PC-3 (cell line): ENCODE measurements at regions not wholly inside any gene's neighbourhood (a gene's known extent, or its start where the extent isn't known, plus 50 kb on each side); places are given as distances from the start of the nearest gene placed in this dataset.

Experiments
- ATAC-seq: fragments of 200-7000 bp; cut with Tn5 transposase; 2 replicates; pipeline ENCODE4 v1.9.1; 2020; ENCODE audit warnings: mild to moderate bottlenecking, moderate library complexity
- BruUV-seq: library from RNA; stranded (reverse); fragments of 400-500 nt; replicated peaks from 2 replicates; lab custom pipeline; 2021; lab: Mats Ljungman, UMichigan
- CTCF ChIA-PET: fragments of 300-600 bp; sonication (Branson Sonifier 250); formaldehyde crosslinking; loops from one replicate; lab custom pipeline; 2022; ENCODE audit warnings: antibody characterized with exemption; lab: Charles Lee
- POLR2A ChIA-PET: fragments of 300-600 bp; sonication (Branson Sonifier 250); formaldehyde crosslinking; loops from one replicate; lab custom pipeline; 2022; ENCODE audit warnings: antibody characterized with exemption; ENCODE audit not compliant: unreplicated experiment; lab: Charles Lee
- DNase-seq: peaks from one replicate; pipeline ENCODE4 v3.0.0-alpha.2; 2015
- H2AFZ ChIP-seq: fragments of 300-600 bp; sonication (generic); 2 replicates; pipeline ENCODE4 v1.6.0; 2016; ENCODE audit warnings: antibody characterized with exemption, low read length
- H3F3A ChIP-seq: fragments of 300-600 bp; sonication (generic); one replicate; pipeline ENCODE4 v1.6.0; 2017; ENCODE audit warnings: antibody characterized with exemption, low read length, control low read depth, mild to moderate bottlenecking; ENCODE audit not compliant: unreplicated experiment
- H3K27ac ChIP-seq: fragments of 300-600 bp; sonication (generic); 2 replicates; pipeline ENCODE4 v1.5.1; 2016; ENCODE audit warnings: mild to moderate bottlenecking, low read length
- H3K27me3 ChIP-seq: fragments of 300-600 bp; sonication (generic); 2 replicates; pipeline ENCODE4 v1.6.1; 2016; ENCODE audit warnings: low read length, mixed read lengths
- H3K36me3 ChIP-seq: fragments of 300-600 bp; sonication (generic); 2 replicates; pipeline ENCODE4 v1.6.1; 2016; ENCODE audit warnings: low read depth, mixed run types, low read length, mixed read lengths
- H3K4me1 ChIP-seq: fragments of 300-600 bp; sonication (generic); 2 replicates; pipeline ENCODE4 v1.5.1; 2016; ENCODE audit warnings: low read length; ENCODE audit not compliant: insufficient read depth
- H3K4me2 ChIP-seq: fragments of 300-600 bp; sonication (generic); 2 replicates; pipeline ENCODE4 v1.6.0; 2016; ENCODE audit warnings: low read length
- H3K4me3 ChIP-seq: fragments of 300-600 bp; sonication (generic); 2 replicates; pipeline ENCODE4 v1.5.1; 2016; ENCODE audit warnings: mild to moderate bottlenecking, low read length, mixed read lengths
- H3K79me2 ChIP-seq: fragments of 300-600 bp; sonication (generic); 2 replicates; pipeline ENCODE4 v1.6.1; 2017; ENCODE audit warnings: low read length, mixed read lengths
- H3K9ac ChIP-seq: fragments of 300-600 bp; sonication (generic); 2 replicates; pipeline ENCODE4 v1.6.0; 2016; ENCODE audit warnings: mild to moderate bottlenecking, low read length
- H3K9me2 ChIP-seq: fragments of 300-600 bp; sonication (generic); replicated peaks from 2 replicates; pipeline ENCODE4 v1.6.1; 2016; ENCODE audit warnings: mixed run types, low read length, mixed read lengths
- H3K9me3 ChIP-seq: fragments of 300-600 bp; sonication (generic); 2 replicates; pipeline ENCODE4 v1.6.1; 2016; ENCODE audit warnings: low read length, mixed read lengths
- H4K20me1 ChIP-seq: fragments of 300-600 bp; sonication (generic); 2 replicates; pipeline ENCODE4 v1.6.1; 2016; ENCODE audit warnings: low read length, mixed read lengths
- CTCF ChIP-seq: fragments of 300-600 bp; sonication (generic); conservative IDR thresholded peaks from 2 replicates; pipeline ENCODE4 v1.5.1; 2017; ENCODE audit warnings: antibody characterized with exemption, low read depth, mild to moderate bottlenecking, low read length
- EZH2 ChIP-seq: fragments of 300-600 bp; sonication (generic); IDR thresholded peaks from one replicate; pipeline ENCODE4 v1.6.1; 2017; ENCODE audit warnings: antibody characterized with exemption, mild to moderate bottlenecking, low read length; ENCODE audit not compliant: unreplicated experiment
- EZH2phosphoT487 ChIP-seq: fragments of 300-600 bp; sonication (generic); IDR thresholded peaks from 2 replicates; pipeline ENCODE4 v1.6.1; 2018; ENCODE audit warnings: mild to moderate bottlenecking, antibody characterized with exemption, low read length, borderline replicate concordance
- intact Hi-C: fragments of 100-400 bp; cut with micrococcal nuclease; formaldehyde crosslinking; loops from 2 replicates; pipeline ENCODE4 v1.9.0; 2023

- POLR2A ChIA-PET: no interaction called here
- Histone ChIP-seq H2AFZ (no peak overlapping the region), H3K4me1 (no peaks in the 10 kb centered on the region), H4K20me1 (no peaks in the 10 kb centered on the region), H3K36me3 (no peaks in the 10 kb centered on the region), H3K9ac (no peak overlapping the region), H3K27me3 (no peaks in the 10 kb centered on the region), H3K9me2 (no peaks in the 10 kb centered on the region), H3F3A (no peaks in the 10 kb centered on the region), H3K9me3 (no peaks in the 10 kb centered on the region), H3K4me3 (no peak overlapping the region), H3K79me2 (no peaks in the 10 kb centered on the region), H3K27ac (no peak overlapping the region), H3K4me2 (no peak overlapping the region)
- ATAC-seq (no peak), DNase-seq (no peak)
- TF ChIP-seq EZH2: no peak
- no peak for TF ChIP-seq CTCF
- TF ChIP-seq EZH2phosphoT487: no peak
- CTCF ChIA-PET: no interaction called here
- intact Hi-C loops: no loop called here
- no TSS peak for BruUV-seq
These were observed 162.0 kb downstream of the TM9SF2 start for GRCh38 chr13:99663185-99663825.

- CTCF ChIA-PET: no interaction called here
- POLR2A ChIA-PET: no interaction called here
- Histone ChIP-seq H3K27ac (no peak overlapping the region), H2AFZ (no peak overlapping the region), H3K36me3 (no peaks in the 10 kb centered on the region), H3K4me1 (no peaks in the 10 kb centered on the region), H4K20me1 (no peaks in the 10 kb centered on the region), H3K4me3 (no peak overlapping the region), H3K9ac (no peak overlapping the region), H3K9me2 (no peaks in the 10 kb centered on the region), H3K27me3 (no peaks in the 10 kb centered on the region), H3K79me2 (no peaks in the 10 kb centered on the region), H3F3A (no peaks in the 10 kb centered on the region), H3K4me2 (no peak overlapping the region), H3K9me3 (no peaks in the 10 kb centered on the region)
- ATAC-seq (no peak), DNase-seq (no peak)
- TF ChIP-seq EZH2phosphoT487 (no peak), CTCF (no peak), EZH2 (no peak)
- BruUV-seq: no TSS peak
- intact Hi-C loops: no loop called here
These were observed 161.4 kb downstream of the TM9SF2 start for GRCh38 chr13:99662678-99663077.

GRCh38 chr13:99661791-99662190 is 160.5 kb downstream of the TM9SF2 start:
- POLR2A ChIA-PET: no interaction called here
- H3K36me3 ChIP-seq: no peaks in the 10 kb centered on the region
- DNase-seq (no peak), ATAC-seq (no peak)
- no peak for TF ChIP-seq CTCF
- TF ChIP-seq EZH2: no peak
- no peak for TF ChIP-seq EZH2phosphoT487
- CTCF ChIA-PET: no interaction called here
- H2AFZ ChIP-seq: no peak overlapping the region
- H3K79me2 ChIP-seq: no peaks in the 10 kb centered on the region
- no peaks in the 10 kb centered on the region for H3K9me2 ChIP-seq
- intact Hi-C loops: no loop called here
- no peaks in the 10 kb centered on the region for H3K9me3 ChIP-seq
- H3K4me3 ChIP-seq: no peak overlapping the region
- H3K4me1 ChIP-seq: no peaks in the 10 kb centered on the region
- no peaks in the 10 kb centered on the region for H3F3A ChIP-seq
- H3K4me2 ChIP-seq: no peak overlapping the region
- H3K27me3 ChIP-seq: no peaks in the 10 kb centered on the region
- no peak overlapping the region for H3K27ac ChIP-seq
- no peak overlapping the region for H3K9ac ChIP-seq
- no peaks in the 10 kb centered on the region for H4K20me1 ChIP-seq
- BruUV-seq: no TSS peak
